Upper lobe of left lung (tissue), 6 donors: ENCODE measurements at regions not wholly inside any gene's neighbourhood (a gene's known extent, or its start where the extent isn't known, plus 50 kb on each side); places are given as distances from the start of the nearest gene placed in this dataset.

Source experiments
- ATAC-seq, 2 donors: fragments of 200-7000 bp; cut with Tn5 transposase; one replicate each; pipeline ENCODE4 v1.9.1; 2022; ENCODE audit warnings: mild to moderate bottlenecking in 2 of 2, moderate library complexity in 2 of 2; ENCODE audit not compliant: low FRiP score in 2 of 2
- DNase-seq, 2 donors: peaks; one replicate each; pipeline ENCODE4 v3.0.0-alpha.2; 2019 to 2020
- H3K27ac ChIP-seq, 4 donors: fragments of 200-600 bp; sonication (generic); one replicate each; pipeline ENCODE4 v1.5.1; 2016 to 2019
- H3K27me3 ChIP-seq, 4 donors: fragments of 200-600 bp; sonication (generic); one replicate each; pipeline ENCODE4 v1.5.1; 2017 to 2019
- H3K36me3 ChIP-seq, 4 donors: fragments of 200-600 bp; sonication (generic); one replicate each; pipeline ENCODE4 v1.5.1; 2016 to 2019
- H3K4me1 ChIP-seq, 4 donors: fragments of 200-600 bp; sonication (generic); one replicate each; pipeline ENCODE4 v1.5.1; 2018 to 2019
- H3K4me3 ChIP-seq, 4 donors: fragments of 200-600 bp; sonication (generic); one replicate each; pipeline ENCODE4 v1.5.1; 2017 to 2019; ENCODE audit warnings: mild to moderate bottlenecking in 2 of 4, moderate library complexity in 1 of 4
- H3K9me3 ChIP-seq, 4 donors: fragments of 200-600 bp; sonication (generic); one replicate each; pipeline ENCODE4 v1.5.1; 2018 to 2019
- EP300 ChIP-seq, 4 donors: sonication (generic); formaldehyde crosslinking; IDR thresholded peaks; one replicate each; pipeline ENCODE4 v1.5.1; 2017; ENCODE audit warnings: antibody characterized with exemption in 4 of 4, control low read depth in 2 of 4
- POLR2A ChIP-seq, 4 donors: fragments of 450-650 bp; IDR thresholded peaks; one replicate each; pipeline ENCODE4 v1.5.1; 2016 to 2017; ENCODE audit warnings: antibody characterized with exemption in 4 of 4, mild to moderate bottlenecking in 2 of 4
- POLR2AphosphoS5 ChIP-seq, 2 donors: sonication (generic); formaldehyde crosslinking; IDR thresholded peaks; one replicate each; pipeline ENCODE4 v1.5.1; 2017; ENCODE audit warnings: antibody characterized with exemption in 2 of 2
- WGBS, 2 donors: methylation state at CpG; one replicate each; pipeline ENCODE4 v1.1.5; 2017 to 2018; 5-methylcytosine and 5-hydroxymethylcytosine counted together
- TF ChIP-seq, protein P1 (sequence below), 6 experiments: fragments of 450-650 bp in 4 of 6; fragments of 200-600 bp in 2 of 6; sonication (generic) in 2 of 6; IDR thresholded peaks; one replicate each; pipeline ENCODE4 v1.5.1; 2016 to 2019; ENCODE audit warnings: antibody characterized with exemption in 6 of 6
- donor health status: DM: no; HTN: no; CAD: no; lungs with moderate emphysema.
- donor health status: DM: no; HTN: yes; CAD: no; lungs with severe emphysema.

DNA sequence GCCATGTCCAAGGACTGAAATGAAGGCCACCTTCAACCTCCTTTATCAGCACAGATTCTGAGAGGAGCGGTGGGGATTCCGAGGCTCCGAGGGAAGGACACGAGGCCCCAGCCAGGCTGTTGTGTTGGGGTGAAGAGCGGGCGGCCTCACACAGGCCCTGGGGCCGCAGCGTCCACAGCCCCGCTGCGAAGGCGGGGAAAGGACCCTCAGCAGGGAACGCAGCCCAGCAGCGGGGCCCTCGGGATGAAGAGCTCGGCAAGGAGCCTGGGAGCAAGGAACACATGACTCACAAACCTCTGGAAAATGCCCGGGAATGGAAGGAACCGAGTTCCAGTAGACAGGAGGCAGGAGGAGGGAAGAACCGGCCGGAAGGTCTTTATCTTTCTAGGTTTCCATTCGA is 227.2 kb downstream of the BRD1 start:
- TF ChIP-seq, protein P1, sequence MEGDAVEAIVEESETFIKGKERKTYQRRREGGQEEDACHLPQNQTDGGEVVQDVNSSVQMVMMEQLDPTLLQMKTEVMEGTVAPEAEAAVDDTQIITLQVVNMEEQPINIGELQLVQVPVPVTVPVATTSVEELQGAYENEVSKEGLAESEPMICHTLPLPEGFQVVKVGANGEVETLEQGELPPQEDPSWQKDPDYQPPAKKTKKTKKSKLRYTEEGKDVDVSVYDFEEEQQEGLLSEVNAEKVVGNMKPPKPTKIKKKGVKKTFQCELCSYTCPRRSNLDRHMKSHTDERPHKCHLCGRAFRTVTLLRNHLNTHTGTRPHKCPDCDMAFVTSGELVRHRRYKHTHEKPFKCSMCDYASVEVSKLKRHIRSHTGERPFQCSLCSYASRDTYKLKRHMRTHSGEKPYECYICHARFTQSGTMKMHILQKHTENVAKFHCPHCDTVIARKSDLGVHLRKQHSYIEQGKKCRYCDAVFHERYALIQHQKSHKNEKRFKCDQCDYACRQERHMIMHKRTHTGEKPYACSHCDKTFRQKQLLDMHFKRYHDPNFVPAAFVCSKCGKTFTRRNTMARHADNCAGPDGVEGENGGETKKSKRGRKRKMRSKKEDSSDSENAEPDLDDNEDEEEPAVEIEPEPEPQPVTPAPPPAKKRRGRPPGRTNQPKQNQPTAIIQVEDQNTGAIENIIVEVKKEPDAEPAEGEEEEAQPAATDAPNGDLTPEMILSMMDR (IDR thresholded peaks at IDR 0.05) = no peak
- TF ChIP-seq POLR2A (IDR thresholded peaks at IDR 0.05) (no peak), POLR2AphosphoS5 (IDR thresholded peaks at IDR 0.05) (no peak), EP300 (IDR thresholded peaks at IDR 0.05) (no peak)
- H3K27ac ChIP-seq = no peak overlapping the region
- H3K4me3 ChIP-seq = no peak overlapping the region
- peaks cover 0 to 7% (median 0%) of the 10 kb centered on the region in 4 donors for H3K4me1 ChIP-seq
- no peaks in the 10 kb centered on the region for H3K36me3 ChIP-seq
- WGBS, 2 donors = 90% methylated on average over 18 to 20 of the region's 20 CpGs
- peaks cover 0 to 13% (median 7%) of the 10 kb centered on the region in 4 donors for H3K9me3 ChIP-seq
- H3K27me3 ChIP-seq = no peaks in the 10 kb centered on the region
- DNase-seq (no peak), ATAC-seq (no peak)

GRCh38 chr22:49599691-49600455 is 227.8 kb downstream of the BRD1 start:
- TF ChIP-seq, protein P1 (IDR thresholded peaks at IDR 0.05) = no peak
- no peak for TF ChIP-seq POLR2A (IDR thresholded peaks at IDR 0.05)
- TF ChIP-seq EP300 (IDR thresholded peaks at IDR 0.05) = no peak
- TF ChIP-seq POLR2AphosphoS5 (IDR thresholded peaks at IDR 0.05) = no peak
- Histone ChIP-seq H3K9me3 (peaks cover 0 to 9% (median 6%) of the 10 kb centered on the region in 4 donors), H3K36me3 (no peaks in the 10 kb centered on the region), H3K4me1 (peaks cover 0 to 7% (median 0%) of the 10 kb centered on the region in 4 donors), H3K27ac (no peak overlapping the region), H3K27me3 (no peaks in the 10 kb centered on the region), H3K4me3 (no peak overlapping the region)
- WGBS, 2 donors = 87 to 93% methylated on average over 13 to 17 of the region's 25 CpGs
- DNase-seq (no peak), ATAC-seq (no peak)

- DNase-seq = no peak
- Histone ChIP-seq H3K4me1 (peaks cover 0 to 9% (median 0%) of the 10 kb centered on the region in 4 donors), H3K9me3 (peaks cover 0 to under 1% (median 0%) of the 10 kb centered on the region in 4 donors), H3K27ac (no peak overlapping the region), H3K36me3 (no peaks in the 10 kb centered on the region), H3K4me3 (no peak overlapping the region), H3K27me3 (no peaks in the 10 kb centered on the region)
- WGBS, 2 donors = 67 to 76% methylated on average over 4 to 16 of the region's 16 CpGs
- TF ChIP-seq EP300 (IDR thresholded peaks at IDR 0.05) (no peak), POLR2A (IDR thresholded peaks at IDR 0.05) (no peak), POLR2AphosphoS5 (IDR thresholded peaks at IDR 0.05) (no peak)
- TF ChIP-seq, protein P1 (IDR thresholded peaks at IDR 0.05) = no peak
- ATAC-seq = peak in 1 of 2 donors; percentile 27
Observed at GRCh38 chr22:49599039-49599438, 228.6 kb downstream of the BRD1 start.

DNA sequence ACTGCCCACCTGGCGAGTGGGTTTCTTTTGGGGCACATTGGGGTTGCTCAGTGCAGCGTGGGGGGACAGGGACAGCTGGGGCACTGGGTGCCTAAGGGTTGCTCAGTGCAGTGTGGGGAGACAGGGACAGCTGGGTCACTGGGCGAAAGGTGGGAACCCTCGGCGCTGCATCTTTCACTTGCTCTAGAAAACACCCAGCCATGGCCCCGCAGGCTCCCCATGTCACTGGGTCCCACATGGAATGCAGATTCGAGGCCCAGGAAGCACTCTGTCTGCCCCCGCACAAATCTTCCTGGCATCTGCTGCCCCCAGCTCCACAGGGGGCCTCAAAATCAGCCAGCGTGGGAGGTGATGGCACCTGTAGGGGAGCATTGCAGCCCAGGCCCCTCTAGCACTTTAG is 229.3 kb downstream of the BRD1 start:
- H3K27me3 ChIP-seq = no peaks in the 10 kb centered on the region
- no peaks in the 10 kb centered on the region for H3K36me3 ChIP-seq
- no peaks in the 10 kb centered on the region for H3K9me3 ChIP-seq
- peaks cover 0 to 16% (median 5%) of the 10 kb centered on the region in 4 donors for H3K4me1 ChIP-seq
- TF ChIP-seq EP300 (IDR thresholded peaks at IDR 0.05) (no peak), POLR2AphosphoS5 (IDR thresholded peaks at IDR 0.05) (no peak), POLR2A (IDR thresholded peaks at IDR 0.05) (no peak)
- TF ChIP-seq, protein P1 (IDR thresholded peaks at IDR 0.05) = no peak
- no peak overlapping the region for H3K27ac ChIP-seq
- DNase-seq (no peak), ATAC-seq (no peak)
- no peak overlapping the region for H3K4me3 ChIP-seq
- WGBS, 2 donors = 93 to 96% methylated on average over 3 to 9 of the region's 9 CpGs
